ENCODE measurements at regions not wholly inside any gene's neighbourhood (a gene's known extent, or its start where the extent isn't known, plus 50 kb on each side); places are given as distances from the start of the nearest gene placed in this dataset.

DNA sequence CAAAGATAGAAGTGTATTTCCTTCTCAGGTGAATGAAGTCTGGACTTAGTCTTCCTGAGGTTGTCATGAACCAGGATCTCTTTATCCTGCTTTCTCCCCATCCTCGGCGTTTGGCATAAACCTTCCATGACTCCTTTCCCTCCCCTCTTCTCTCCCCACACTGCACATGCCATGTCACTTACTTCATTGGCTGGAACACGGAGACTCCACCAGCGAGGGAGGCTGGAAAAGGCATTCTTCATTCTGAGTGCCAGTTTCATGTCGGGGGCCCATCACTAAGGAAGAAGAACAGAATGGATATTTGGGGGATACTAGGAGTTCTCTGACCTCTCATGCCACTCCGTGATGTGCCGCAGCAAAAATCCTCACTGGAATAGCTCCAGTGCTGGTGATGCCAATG lies 105.6 kb downstream of the VCPKMT start:
- Histone ChIP-seq H3K4me1 (ENCODE audit: control insufficient read depth, insufficient read depth, low read length) (no peaks in the 10 kb centered on the region), H3K27me3 (ENCODE audit: control insufficient read depth, insufficient read depth, low read length) (no peaks in the 10 kb centered on the region), H3K36me3 (ENCODE audit: control insufficient read depth, insufficient read depth, low read length) (no peaks in the 10 kb centered on the region), H3K9ac (ENCODE audit: low read depth, low read length) (no peak overlapping the region), H3K27ac (ENCODE audit: low read depth, low read length) (no peak overlapping the region), H3K9me3 (ENCODE audit: control insufficient read depth, insufficient read depth, low read length) (no peaks in the 10 kb centered on the region), H3K4me3 (ENCODE audit: low read depth, low read length) (no peak overlapping the region)

DNA sequence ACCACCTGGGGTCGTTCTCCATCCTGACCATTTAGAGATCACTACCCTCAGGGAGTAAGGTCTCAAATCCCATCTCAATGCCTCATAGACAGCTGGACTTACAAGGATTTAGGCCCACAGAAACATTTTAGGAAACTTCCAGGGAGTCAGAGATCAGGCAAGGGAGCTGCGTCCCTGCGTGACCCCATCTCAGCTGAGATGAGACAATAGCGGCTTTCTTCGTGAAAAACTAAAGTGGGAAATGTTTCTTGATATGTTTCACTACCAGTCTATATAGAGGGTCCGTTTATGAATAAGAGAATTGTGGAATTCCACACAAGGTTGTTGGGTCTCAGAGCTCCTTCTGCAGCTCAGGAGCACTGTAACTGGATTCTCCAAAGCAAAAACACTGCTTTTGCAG lies 105.1 kb downstream of the VCPKMT start:
- no peaks in the 10 kb centered on the region for H3K9me3 ChIP-seq (ENCODE audit: control insufficient read depth, insufficient read depth, low read length)
- H3K27me3 ChIP-seq (ENCODE audit: control insufficient read depth, insufficient read depth, low read length) = no peaks in the 10 kb centered on the region
- H3K4me3 ChIP-seq (ENCODE audit: low read depth, low read length) = no peak overlapping the region
- H3K27ac ChIP-seq (ENCODE audit: low read depth, low read length) = no peak overlapping the region
- H3K9ac ChIP-seq (ENCODE audit: low read depth, low read length) = no peak overlapping the region
- no peaks in the 10 kb centered on the region for H3K36me3 ChIP-seq (ENCODE audit: control insufficient read depth, insufficient read depth, low read length)
- no peaks in the 10 kb centered on the region for H3K4me1 ChIP-seq (ENCODE audit: control insufficient read depth, insufficient read depth, low read length)

DNA sequence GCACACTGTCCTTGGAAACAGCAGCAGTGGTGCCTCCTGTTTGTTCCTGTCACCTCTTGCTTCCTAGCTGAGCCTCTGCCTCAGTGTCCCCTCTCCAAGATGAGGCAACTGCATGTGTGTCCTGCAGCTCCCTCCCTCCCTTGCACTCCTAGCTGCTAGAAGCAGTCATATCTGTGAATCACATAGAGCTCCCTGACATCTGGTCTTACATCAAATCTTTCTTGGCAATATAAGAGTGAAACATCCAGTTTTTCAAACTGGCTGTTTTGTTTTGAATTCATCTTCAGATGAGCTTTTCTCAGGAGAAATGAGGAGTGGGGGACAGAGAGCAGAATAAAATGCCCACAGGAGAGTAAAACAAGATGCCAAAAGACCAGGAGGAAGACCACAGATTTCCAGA lies 103.7 kb downstream of the VCPKMT start:
- Histone ChIP-seq H3K27ac (ENCODE audit: low read depth, low read length) (no peak overlapping the region), H3K36me3 (ENCODE audit: control insufficient read depth, insufficient read depth, low read length) (no peaks in the 10 kb centered on the region), H3K4me1 (ENCODE audit: control insufficient read depth, insufficient read depth, low read length) (no peaks in the 10 kb centered on the region), H3K4me3 (ENCODE audit: low read depth, low read length) (no peak overlapping the region), H3K9ac (ENCODE audit: low read depth, low read length) (no peak overlapping the region), H3K9me3 (ENCODE audit: control insufficient read depth, insufficient read depth, low read length) (no peaks in the 10 kb centered on the region), H3K27me3 (ENCODE audit: control insufficient read depth, insufficient read depth, low read length) (no peaks in the 10 kb centered on the region)

DNA sequence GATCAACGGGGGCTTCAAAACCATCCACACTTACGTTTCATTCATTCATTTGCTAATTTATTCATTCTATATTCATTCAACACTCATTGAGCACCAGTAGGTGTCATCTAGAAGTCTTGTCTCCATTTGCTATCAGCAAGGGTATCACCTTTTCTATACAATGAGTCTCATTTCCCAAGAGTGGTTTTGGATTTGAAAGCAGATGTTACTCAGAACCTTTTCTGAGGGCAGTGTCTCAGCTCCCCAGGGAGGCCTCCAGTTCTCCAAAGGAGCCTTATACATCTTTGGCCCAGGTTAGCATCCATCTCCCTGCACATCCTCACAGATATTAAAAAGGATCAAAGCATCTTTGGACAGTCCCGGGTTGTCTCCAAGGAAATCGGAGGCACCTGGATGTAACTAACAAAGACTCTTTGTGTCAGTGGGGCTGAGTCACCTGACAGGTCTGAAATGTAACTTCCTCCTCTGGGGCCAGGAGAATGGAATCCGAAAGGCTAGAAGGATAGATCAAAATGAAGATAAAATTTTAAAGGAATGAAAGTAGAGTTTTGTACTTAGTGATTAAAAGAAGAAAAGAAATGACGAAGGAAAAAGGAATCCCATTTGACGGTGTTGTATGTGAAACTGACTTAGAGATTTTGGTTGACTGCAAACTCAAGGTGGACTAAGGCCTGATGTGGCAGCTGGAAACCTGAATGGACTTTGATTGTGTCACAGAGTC lies 103.0 kb downstream of the VCPKMT start:
- Histone ChIP-seq H3K9me3 (ENCODE audit: control insufficient read depth, insufficient read depth, low read length) (no peaks in the 10 kb centered on the region), H3K4me3 (ENCODE audit: low read depth, low read length) (no peak overlapping the region), H3K27ac (ENCODE audit: low read depth, low read length) (no peak overlapping the region), H3K9ac (ENCODE audit: low read depth, low read length) (no peak overlapping the region), H3K4me1 (ENCODE audit: control insufficient read depth, insufficient read depth, low read length) (no peaks in the 10 kb centered on the region), H3K36me3 (ENCODE audit: control insufficient read depth, insufficient read depth, low read length) (no peaks in the 10 kb centered on the region), H3K27me3 (ENCODE audit: control insufficient read depth, insufficient read depth, low read length) (no peaks in the 10 kb centered on the region)

DNA sequence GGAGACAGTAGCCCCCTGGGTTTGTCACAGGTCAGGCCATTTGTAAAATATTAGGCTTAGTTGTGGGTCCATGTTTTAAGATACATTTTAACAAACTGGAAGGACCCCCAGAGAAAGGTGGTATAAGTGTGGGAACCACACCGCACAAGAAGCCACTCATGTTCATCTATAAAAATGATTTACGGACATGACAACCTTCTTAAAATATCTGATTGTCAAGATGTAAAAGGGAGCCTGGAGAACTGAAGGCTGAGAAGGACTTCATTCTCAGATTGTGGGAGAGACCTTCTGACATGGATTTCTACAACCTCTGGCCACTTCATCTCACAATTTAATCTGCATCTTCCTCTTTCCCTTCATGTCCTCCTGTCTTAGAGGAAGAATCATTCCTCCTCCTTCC lies 102.4 kb downstream of the VCPKMT start:
- no peaks in the 10 kb centered on the region for H3K27me3 ChIP-seq (ENCODE audit: control insufficient read depth, insufficient read depth, low read length)
- H3K9me3 ChIP-seq (ENCODE audit: control insufficient read depth, insufficient read depth, low read length) = no peaks in the 10 kb centered on the region
- no peak overlapping the region for H3K4me3 ChIP-seq (ENCODE audit: low read depth, low read length)
- H3K27ac ChIP-seq (ENCODE audit: low read depth, low read length) = no peak overlapping the region
- no peak overlapping the region for H3K9ac ChIP-seq (ENCODE audit: low read depth, low read length)
- H3K4me1 ChIP-seq (ENCODE audit: control insufficient read depth, insufficient read depth, low read length) = no peaks in the 10 kb centered on the region
- H3K36me3 ChIP-seq (ENCODE audit: control insufficient read depth, insufficient read depth, low read length) = no peaks in the 10 kb centered on the region

DNA sequence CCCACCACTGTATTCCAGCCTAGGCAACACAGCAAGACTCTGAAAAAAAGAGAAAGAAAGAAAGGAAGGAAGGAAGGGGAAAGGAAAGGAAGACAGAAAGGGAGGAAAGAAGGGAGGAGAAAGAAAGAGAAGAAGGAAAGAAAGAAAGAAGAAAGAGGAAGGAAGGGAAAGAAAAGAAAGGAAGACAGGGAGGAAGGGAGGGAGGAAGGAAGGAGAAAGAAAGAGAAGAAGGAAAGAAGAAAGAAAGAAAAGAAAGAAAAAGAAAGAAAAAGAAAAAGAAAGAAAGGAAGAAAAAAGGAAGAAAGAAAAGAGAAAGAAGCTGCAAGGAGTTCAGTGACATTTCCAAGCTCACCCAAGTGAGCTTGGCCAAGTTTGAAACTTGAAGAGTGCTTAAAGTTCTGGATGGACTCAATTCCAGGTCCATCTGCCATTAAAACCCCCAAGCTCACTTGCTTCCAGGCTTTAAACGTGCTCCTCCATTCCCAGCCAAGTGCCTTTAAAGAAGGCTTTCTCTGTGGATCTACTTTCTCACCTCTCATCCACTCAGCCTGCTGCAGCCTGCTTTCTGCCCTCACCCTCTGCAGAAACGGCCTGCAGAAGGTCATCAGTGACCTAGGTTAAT lies 101.5 kb downstream of the VCPKMT start:
- no peak overlapping the region for H3K4me3 ChIP-seq (ENCODE audit: low read depth, low read length)
- no peaks in the 10 kb centered on the region for H3K27me3 ChIP-seq (ENCODE audit: control insufficient read depth, insufficient read depth, low read length)
- no peaks in the 10 kb centered on the region for H3K36me3 ChIP-seq (ENCODE audit: control insufficient read depth, insufficient read depth, low read length)
- H3K9ac ChIP-seq (ENCODE audit: low read depth, low read length) = no peak overlapping the region
- H3K9me3 ChIP-seq (ENCODE audit: control insufficient read depth, insufficient read depth, low read length) = no peaks in the 10 kb centered on the region
- no peaks in the 10 kb centered on the region for H3K4me1 ChIP-seq (ENCODE audit: control insufficient read depth, insufficient read depth, low read length)
- H3K27ac ChIP-seq (ENCODE audit: low read depth, low read length) = no peak overlapping the region

DNA sequence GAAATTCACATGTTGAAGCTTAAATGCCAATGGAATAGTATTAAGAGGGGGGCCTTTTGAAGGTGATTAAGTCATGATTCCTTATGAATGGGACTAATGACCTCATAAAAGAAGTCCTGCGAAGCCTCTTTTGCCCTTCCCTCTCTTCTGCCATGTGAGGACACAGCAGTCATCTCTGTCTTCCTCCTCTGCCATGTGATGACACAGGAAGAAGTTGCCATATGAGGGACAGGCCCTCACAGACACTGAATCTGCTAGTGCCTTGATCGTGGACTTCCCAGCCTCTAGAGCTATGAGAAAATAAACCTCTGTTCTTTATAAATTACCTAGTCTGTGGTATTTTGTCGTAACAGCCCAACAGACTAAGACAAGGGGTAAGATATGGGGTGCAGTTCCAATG lies 100.7 kb downstream of the VCPKMT start:
- H3K27ac ChIP-seq (ENCODE audit: low read depth, low read length) = no peak overlapping the region
- H3K9ac ChIP-seq (ENCODE audit: low read depth, low read length) = no peak overlapping the region
- no peak overlapping the region for H3K4me3 ChIP-seq (ENCODE audit: low read depth, low read length)
- no peaks in the 10 kb centered on the region for H3K4me1 ChIP-seq (ENCODE audit: control insufficient read depth, insufficient read depth, low read length)
- H3K9me3 ChIP-seq (ENCODE audit: control insufficient read depth, insufficient read depth, low read length) = no peaks in the 10 kb centered on the region
- no peaks in the 10 kb centered on the region for H3K27me3 ChIP-seq (ENCODE audit: control insufficient read depth, insufficient read depth, low read length)
- no peaks in the 10 kb centered on the region for H3K36me3 ChIP-seq (ENCODE audit: control insufficient read depth, insufficient read depth, low read length)

DNA sequence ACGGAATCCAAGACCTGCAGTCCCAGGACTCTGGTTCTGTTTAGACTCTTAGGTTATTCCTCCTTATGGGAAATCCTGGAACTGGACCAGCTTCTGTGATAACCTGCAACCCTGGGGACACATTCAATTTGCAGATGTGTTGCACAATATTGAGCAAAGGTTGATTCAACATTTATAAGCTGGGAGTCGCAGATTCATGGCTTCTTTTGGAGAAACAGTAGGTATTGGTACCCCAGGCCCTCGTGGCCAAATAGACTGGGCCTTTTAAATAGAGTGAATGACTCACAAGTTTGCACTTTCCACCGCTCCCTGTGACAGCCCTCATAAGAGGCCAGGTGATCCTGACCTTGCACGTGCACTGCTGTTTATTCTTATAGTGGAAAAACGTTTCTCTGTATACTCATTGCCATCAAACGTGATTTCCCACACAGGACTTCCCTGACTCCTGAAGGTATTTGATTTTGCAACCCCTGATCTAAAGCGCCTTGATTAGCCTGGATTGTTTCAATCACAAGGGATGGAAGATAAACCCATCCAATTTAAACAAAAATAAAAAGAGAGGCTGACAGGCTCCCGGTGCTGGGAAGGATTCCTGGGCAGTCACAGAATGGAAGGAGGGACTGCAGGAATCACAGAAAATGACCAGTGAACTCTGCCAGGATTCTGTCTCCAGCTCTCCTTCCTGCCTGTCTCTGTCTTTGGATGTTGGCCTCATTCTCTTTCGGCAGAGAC lies 98.0 kb downstream of the VCPKMT start:
- no peak overlapping the region for H3K9ac ChIP-seq (ENCODE audit: low read depth, low read length)
- H3K4me3 ChIP-seq (ENCODE audit: low read depth, low read length) = no peak overlapping the region
- no peaks in the 10 kb centered on the region for H3K4me1 ChIP-seq (ENCODE audit: control insufficient read depth, insufficient read depth, low read length)
- no peaks in the 10 kb centered on the region for H3K36me3 ChIP-seq (ENCODE audit: control insufficient read depth, insufficient read depth, low read length)
- no peaks in the 10 kb centered on the region for H3K9me3 ChIP-seq (ENCODE audit: control insufficient read depth, insufficient read depth, low read length)
- H3K27ac ChIP-seq (ENCODE audit: low read depth, low read length) = no peak overlapping the region
- no peaks in the 10 kb centered on the region for H3K27me3 ChIP-seq (ENCODE audit: control insufficient read depth, insufficient read depth, low read length)

DNA sequence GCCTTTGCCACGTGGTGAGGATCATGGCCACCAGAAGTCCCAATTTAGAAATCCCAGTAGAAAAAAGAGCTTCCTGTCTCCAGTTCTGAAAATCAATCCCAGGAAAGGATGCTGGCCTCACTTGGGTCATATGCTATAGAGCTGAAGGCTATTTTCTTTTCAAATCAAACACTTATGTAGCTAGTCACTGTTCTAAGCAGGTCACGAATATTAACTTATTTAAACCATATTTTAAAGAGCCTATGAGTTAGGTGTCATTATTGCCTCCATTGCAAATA lies 97.5 kb downstream of the VCPKMT start:
- Histone ChIP-seq H3K9me3 (ENCODE audit: control insufficient read depth, insufficient read depth, low read length) (no peaks in the 10 kb centered on the region), H3K4me1 (ENCODE audit: control insufficient read depth, insufficient read depth, low read length) (no peaks in the 10 kb centered on the region), H3K36me3 (ENCODE audit: control insufficient read depth, insufficient read depth, low read length) (no peaks in the 10 kb centered on the region), H3K4me3 (ENCODE audit: low read depth, low read length) (no peak overlapping the region), H3K9ac (ENCODE audit: low read depth, low read length) (no peak overlapping the region), H3K27me3 (ENCODE audit: control insufficient read depth, insufficient read depth, low read length) (no peaks in the 10 kb centered on the region), H3K27ac (ENCODE audit: low read depth, low read length) (no peak overlapping the region)

DNA sequence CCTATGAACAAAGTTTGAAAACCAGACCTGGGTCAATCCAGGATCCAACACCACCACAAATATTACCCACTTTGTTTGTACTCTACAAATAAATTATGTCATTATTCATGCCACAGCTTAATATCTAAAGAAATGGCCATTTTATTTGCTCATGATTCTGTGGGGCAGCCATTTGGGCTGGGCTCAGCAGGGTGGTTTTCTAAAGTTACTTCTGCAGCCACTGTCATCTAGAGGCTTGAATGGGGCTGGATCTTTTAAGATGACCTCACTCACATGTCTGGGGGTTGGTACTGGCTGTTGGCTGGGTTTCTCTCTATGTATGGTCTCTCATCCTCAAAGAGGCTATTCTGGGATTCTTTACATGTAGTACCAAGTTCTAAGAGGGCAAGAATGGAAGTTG lies 96.2 kb downstream of the VCPKMT start:
- H3K9ac ChIP-seq (ENCODE audit: low read depth, low read length) = no peak overlapping the region
- no peaks in the 10 kb centered on the region for H3K36me3 ChIP-seq (ENCODE audit: control insufficient read depth, insufficient read depth, low read length)
- H3K27ac ChIP-seq (ENCODE audit: low read depth, low read length) = no peak overlapping the region
- H3K4me3 ChIP-seq (ENCODE audit: low read depth, low read length) = no peak overlapping the region
- H3K9me3 ChIP-seq (ENCODE audit: control insufficient read depth, insufficient read depth, low read length) = no peaks in the 10 kb centered on the region
- H3K4me1 ChIP-seq (ENCODE audit: control insufficient read depth, insufficient read depth, low read length) = no peaks in the 10 kb centered on the region
- H3K27me3 ChIP-seq (ENCODE audit: control insufficient read depth, insufficient read depth, low read length) = no peaks in the 10 kb centered on the region

DNA sequence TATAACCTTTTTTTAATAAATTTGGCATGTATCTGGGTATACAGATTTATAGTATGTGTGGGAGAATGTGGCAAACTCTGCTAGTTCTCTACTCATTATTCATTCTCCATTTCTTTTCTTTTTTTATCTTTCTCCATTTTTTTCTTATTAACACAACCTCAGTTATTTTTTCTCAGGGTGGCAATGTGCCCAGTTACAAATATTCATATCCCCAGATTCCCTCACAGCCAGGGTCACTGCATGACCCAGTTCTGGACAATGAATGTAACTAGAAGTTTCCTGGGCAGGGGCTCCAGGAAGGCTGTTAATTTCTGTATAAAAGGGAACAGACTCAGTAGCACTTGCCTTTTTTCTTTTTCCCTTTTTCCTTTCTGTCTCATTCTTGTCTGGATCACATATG lies 95.6 kb downstream of the VCPKMT start:
- Histone ChIP-seq H3K27ac (ENCODE audit: low read depth, low read length) (no peak overlapping the region), H3K4me3 (ENCODE audit: low read depth, low read length) (no peak overlapping the region), H3K9me3 (ENCODE audit: control insufficient read depth, insufficient read depth, low read length) (no peaks in the 10 kb centered on the region), H3K27me3 (ENCODE audit: control insufficient read depth, insufficient read depth, low read length) (no peaks in the 10 kb centered on the region), H3K9ac (ENCODE audit: low read depth, low read length) (no peak overlapping the region), H3K36me3 (ENCODE audit: control insufficient read depth, insufficient read depth, low read length) (no peaks in the 10 kb centered on the region), H3K4me1 (ENCODE audit: control insufficient read depth, insufficient read depth, low read length) (no peaks in the 10 kb centered on the region)
